Uterus (tissue), 3 donors: ENCODE measurements at regions not wholly inside any gene's neighbourhood (a gene's known extent, or its start where the extent isn't known, plus 50 kb on each side); places are given as distances from the start of the nearest gene placed in this dataset.

Source experiments
- DNase-seq, 2 donors: peaks; one replicate each; pipeline ENCODE4 v3.0.0-alpha.2; 2019 to 2020
- H3K27ac ChIP-seq, 2 donors: fragments of 200-600 bp; sonication (generic); 1 replicate in 1 of 2; 2 replicates in 1 of 2; pipeline ENCODE4 v1.5.1; 2016 to 2018
- H3K27me3 ChIP-seq, 2 donors: fragments of 200-600 bp; sonication (generic); one replicate each; pipeline ENCODE4 v1.5.1; 2018 to 2019; ENCODE audit warnings: control low read depth in 1 of 2
- H3K36me3 ChIP-seq, 2 donors: fragments of 200-600 bp; sonication (generic); one replicate each; pipeline ENCODE4 v1.5.1; 2019; ENCODE audit warnings: control low read depth in 1 of 2
- H3K4me1 ChIP-seq, 2 donors: fragments of 200-600 bp; sonication (generic); one replicate each; pipeline ENCODE4 v1.5.1; 2018 to 2019; ENCODE audit warnings: control low read depth in 1 of 2
- H3K4me3 ChIP-seq, 2 donors: fragments of 200-600 bp; sonication (generic); 1 replicate in 1 of 2; 2 replicates in 1 of 2; pipeline ENCODE4 v1.5.1; 2018 to 2019; ENCODE audit warnings: mild to moderate bottlenecking in 1 of 2
- H3K9me3 ChIP-seq, 2 donors: fragments of 200-600 bp; sonication (generic); one replicate each; pipeline ENCODE4 v1.5.1; 2019; ENCODE audit warnings: control low read depth in 1 of 2
- POLR2A ChIP-seq, 2 donors: fragments of 450-650 bp; IDR thresholded peaks; one replicate each; pipeline ENCODE4 v1.6.1; 2016; ENCODE audit warnings: antibody characterized with exemption in 2 of 2, mild to moderate bottlenecking in 1 of 2, moderate library complexity in 1 of 2
- intact Hi-C: fragments of 100-400 bp; cut with DNase I; formaldehyde crosslinking; loops from one replicate; pipeline ENCODE4 v1.15.1; 2023; ENCODE audit warnings: low total_unique reads
- TF ChIP-seq, protein P1 (sequence below), 4 experiments: fragments of 200-600 bp in 2 of 4; fragments of 450-650 bp in 2 of 4; sonication (generic) in 2 of 4; IDR thresholded peaks; one replicate each; pipeline ENCODE4 v1.5.1; 2016 to 2019; ENCODE audit warnings: antibody characterized with exemption in 4 of 4, mild to moderate bottlenecking in 2 of 4, moderate library complexity in 1 of 4
- donor health status: DM: yes; HTN: yes; CAD: no.

- Histone ChIP-seq H3K27me3 (no peaks in the 10 kb centered on the region), H3K27ac (no peak overlapping the region), H3K4me3 (no peak overlapping the region), H3K36me3 (no peaks in the 10 kb centered on the region), H3K9me3 (no peaks in the 10 kb centered on the region), H3K4me1 (no peaks in the 10 kb centered on the region)
- no peak for DNase-seq
- intact Hi-C loops = no loop called here
- TF ChIP-seq POLR2A (IDR thresholded peaks at IDR 0.05) = no peak
- TF ChIP-seq, protein P1, sequence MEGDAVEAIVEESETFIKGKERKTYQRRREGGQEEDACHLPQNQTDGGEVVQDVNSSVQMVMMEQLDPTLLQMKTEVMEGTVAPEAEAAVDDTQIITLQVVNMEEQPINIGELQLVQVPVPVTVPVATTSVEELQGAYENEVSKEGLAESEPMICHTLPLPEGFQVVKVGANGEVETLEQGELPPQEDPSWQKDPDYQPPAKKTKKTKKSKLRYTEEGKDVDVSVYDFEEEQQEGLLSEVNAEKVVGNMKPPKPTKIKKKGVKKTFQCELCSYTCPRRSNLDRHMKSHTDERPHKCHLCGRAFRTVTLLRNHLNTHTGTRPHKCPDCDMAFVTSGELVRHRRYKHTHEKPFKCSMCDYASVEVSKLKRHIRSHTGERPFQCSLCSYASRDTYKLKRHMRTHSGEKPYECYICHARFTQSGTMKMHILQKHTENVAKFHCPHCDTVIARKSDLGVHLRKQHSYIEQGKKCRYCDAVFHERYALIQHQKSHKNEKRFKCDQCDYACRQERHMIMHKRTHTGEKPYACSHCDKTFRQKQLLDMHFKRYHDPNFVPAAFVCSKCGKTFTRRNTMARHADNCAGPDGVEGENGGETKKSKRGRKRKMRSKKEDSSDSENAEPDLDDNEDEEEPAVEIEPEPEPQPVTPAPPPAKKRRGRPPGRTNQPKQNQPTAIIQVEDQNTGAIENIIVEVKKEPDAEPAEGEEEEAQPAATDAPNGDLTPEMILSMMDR (IDR thresholded peaks at IDR 0.05) = no peak
Observed at GRCh38 chr3:8279886-8280550, 221.6 kb upstream of the LMCD1 start.

- no peak overlapping the region for H3K27ac ChIP-seq
- intact Hi-C loops = no loop called here
- H3K9me3 ChIP-seq = no peaks in the 10 kb centered on the region
- H3K27me3 ChIP-seq = no peaks in the 10 kb centered on the region
- H3K4me3 ChIP-seq = no peak overlapping the region
- TF ChIP-seq, protein P1 (IDR thresholded peaks at IDR 0.05) = no peak
- TF ChIP-seq POLR2A (IDR thresholded peaks at IDR 0.05) = no peak
- H3K4me1 ChIP-seq = no peaks in the 10 kb centered on the region
- no peaks in the 10 kb centered on the region for H3K36me3 ChIP-seq
- no peak for DNase-seq
Observed at GRCh38 chr3:8282541-8283165, 219.0 kb upstream of the LMCD1 start.

- Histone ChIP-seq H3K4me1 (no peaks in the 10 kb centered on the region), H3K36me3 (no peaks in the 10 kb centered on the region), H3K4me3 (no peak overlapping the region), H3K27ac (no peak overlapping the region), H3K9me3 (no peaks in the 10 kb centered on the region), H3K27me3 (no peaks in the 10 kb centered on the region)
- TF ChIP-seq, protein P1 (IDR thresholded peaks at IDR 0.05) = no peak
- no peak for TF ChIP-seq POLR2A (IDR thresholded peaks at IDR 0.05)
- DNase-seq = no peak
- intact Hi-C loops = no loop called here
Observed at GRCh38 chr3:8283193-8283592, 218.4 kb upstream of the LMCD1 start.

- TF ChIP-seq POLR2A (IDR thresholded peaks at IDR 0.05) = no peak
- TF ChIP-seq, protein P1 (IDR thresholded peaks at IDR 0.05) = no peak
- Histone ChIP-seq H3K27ac (no peak overlapping the region), H3K4me3 (no peak overlapping the region), H3K27me3 (no peaks in the 10 kb centered on the region), H3K36me3 (no peaks in the 10 kb centered on the region), H3K9me3 (no peaks in the 10 kb centered on the region), H3K4me1 (no peaks in the 10 kb centered on the region)
- intact Hi-C loops = no loop called here
- DNase-seq = no peak
Observed at GRCh38 chr3:8286086-8286485, 215.5 kb upstream of the LMCD1 start.

DNA sequence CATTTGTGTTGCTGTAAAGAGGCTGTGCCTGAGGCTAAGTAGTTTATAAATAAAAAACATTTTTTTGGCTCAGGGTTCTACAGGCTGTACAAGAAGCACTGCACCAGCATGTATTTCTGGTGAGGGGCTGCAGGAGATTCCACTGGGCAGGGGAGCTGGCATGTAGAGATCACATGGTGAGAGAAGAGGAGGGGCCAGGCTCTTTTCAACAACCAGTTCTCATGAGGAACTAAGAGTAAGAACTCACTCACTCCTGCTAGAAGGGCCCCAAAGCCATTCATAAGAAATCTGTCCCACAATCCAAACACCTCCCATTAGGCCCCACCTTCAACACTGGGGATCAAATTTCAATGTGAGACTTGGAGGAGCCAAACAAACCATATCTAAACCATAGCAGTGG is 214.9 kb upstream of the LMCD1 start:
- no peak overlapping the region for H3K4me3 ChIP-seq
- no peaks in the 10 kb centered on the region for H3K4me1 ChIP-seq
- H3K27me3 ChIP-seq = no peaks in the 10 kb centered on the region
- intact Hi-C loops = no loop called here
- H3K9me3 ChIP-seq = no peaks in the 10 kb centered on the region
- H3K36me3 ChIP-seq = no peaks in the 10 kb centered on the region
- no peak overlapping the region for H3K27ac ChIP-seq
- no peak for TF ChIP-seq POLR2A (IDR thresholded peaks at IDR 0.05)
- TF ChIP-seq, protein P1 (IDR thresholded peaks at IDR 0.05) = no peak
- DNase-seq = no peak
